ENCODE measurements at regions not wholly inside any gene's neighbourhood (a gene's known extent, or its start where the extent isn't known, plus 50 kb on each side); places are given as distances from the start of the nearest gene placed in this dataset.

GRCh38 chr6:151671195-151671594 lies 136.3 kb upstream of the ESR1 start:
- H3K27me3 ChIP-seq: no peaks in the 10 kb centered on the region
- 80 to 84% methylated on average over 4 to 5 of the region's 5 CpGs for WGBS, 2 donors (ENCODE audit: low coverage in 1 of 2)
- H3K4me1 ChIP-seq: no peaks in the 10 kb centered on the region
- H3K4me3 ChIP-seq: no peak overlapping the region
- H3K27ac ChIP-seq: no peak overlapping the region
- H3K9me3 ChIP-seq: no peaks in the 10 kb centered on the region
- TF ChIP-seq EP300 (IDR thresholded peaks at IDR 0.05) (no peak), CTCF (IDR thresholded peaks at IDR 0.05) (no peak), POLR2AphosphoS5 (IDR thresholded peaks at IDR 0.05) (no peak), POLR2A (IDR thresholded peaks at IDR 0.05) (no peak)
- ATAC-seq: no peak
- no peaks in the 10 kb centered on the region for H3K36me3 ChIP-seq

GRCh38 chr6:151674578-151674977 lies 132.9 kb upstream of the ESR1 start:
- TF ChIP-seq POLR2AphosphoS5 (IDR thresholded peaks at IDR 0.05) (no peak), POLR2A (IDR thresholded peaks at IDR 0.05) (no peak), CTCF (IDR thresholded peaks at IDR 0.05) (no peak), EP300 (IDR thresholded peaks at IDR 0.05) (no peak)
- no peaks in the 10 kb centered on the region for H3K4me1 ChIP-seq
- no peaks in the 10 kb centered on the region for H3K36me3 ChIP-seq
- no peak overlapping the region for H3K27ac ChIP-seq
- ATAC-seq: no peak
- H3K9me3 ChIP-seq: no peaks in the 10 kb centered on the region
- WGBS, 2 donors (ENCODE audit: low coverage in 1 of 2): 77 to 94% methylated on average over 3 of the region's 3 CpGs
- no peak overlapping the region for H3K4me3 ChIP-seq
- H3K27me3 ChIP-seq: no peaks in the 10 kb centered on the region

GRCh38 chr6:151675746-151676459 lies 131.6 kb upstream of the ESR1 start:
- no peak for ATAC-seq
- peaks cover 0 to 2% (median under 1%) of the 10 kb centered on the region in 3 donors for H3K4me1 ChIP-seq
- no peak overlapping the region for H3K4me3 ChIP-seq
- no peak overlapping the region for H3K27ac ChIP-seq
- no peaks in the 10 kb centered on the region for H3K36me3 ChIP-seq
- 37 to 47% methylated on average over 8 of the region's 8 CpGs for WGBS, 2 donors (ENCODE audit: low coverage in 1 of 2)
- no peaks in the 10 kb centered on the region for H3K9me3 ChIP-seq
- peaks cover 3% of the 10 kb centered on the region for H3K27me3 ChIP-seq
- TF ChIP-seq POLR2A (IDR thresholded peaks at IDR 0.05): no peak
- TF ChIP-seq EP300 (IDR thresholded peaks at IDR 0.05): no peak
- TF ChIP-seq POLR2AphosphoS5 (IDR thresholded peaks at IDR 0.05): no peak
- peak; percentile 29 to 58 (median 40) for TF ChIP-seq CTCF (IDR thresholded peaks at IDR 0.05)

GRCh38 chr6:151676460-151676945 lies 131.0 kb upstream of the ESR1 start:
- Histone ChIP-seq H3K36me3 (no peaks in the 10 kb centered on the region), H3K4me3 (no peak overlapping the region), H3K9me3 (no peaks in the 10 kb centered on the region), H3K4me1 (peaks cover 0 to 6% (median 4%) of the 10 kb centered on the region in 3 donors), H3K27ac (no peak overlapping the region), H3K27me3 (peaks cover 9% of the 10 kb centered on the region)
- no peak for ATAC-seq
- TF ChIP-seq POLR2A (IDR thresholded peaks at IDR 0.05) (no peak), POLR2AphosphoS5 (IDR thresholded peaks at IDR 0.05) (no peak), CTCF (IDR thresholded peaks at IDR 0.05) (no peak), EP300 (IDR thresholded peaks at IDR 0.05) (no peak)
- 58 to 64% methylated on average over 5 to 7 of the region's 7 CpGs for WGBS, 2 donors (ENCODE audit: low coverage in 1 of 2)

DNA sequence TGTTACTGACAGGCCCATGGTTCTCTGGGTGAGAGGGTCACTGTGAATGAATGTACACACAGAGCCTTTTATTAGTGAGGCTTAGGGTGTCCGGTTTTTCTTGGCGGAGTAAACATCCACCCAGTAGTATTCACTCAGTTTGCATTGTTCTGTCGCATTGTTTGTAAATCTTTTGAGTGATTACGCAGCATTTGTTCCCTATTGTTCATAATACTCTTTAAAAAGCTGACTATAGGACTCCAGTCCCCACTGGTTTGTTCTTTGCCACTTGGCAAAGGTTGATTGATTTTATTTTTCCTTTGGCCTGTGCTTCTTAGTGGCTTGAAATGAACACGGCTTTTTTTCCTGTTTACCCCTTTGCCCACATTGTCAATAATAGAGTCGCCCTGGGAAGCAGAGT lies 130.1 kb upstream of the ESR1 start:
- 67 to 75% methylated on average over 6 of the region's 6 CpGs for WGBS, 2 donors (ENCODE audit: low coverage in 1 of 2)
- Histone ChIP-seq H3K36me3 (no peaks in the 10 kb centered on the region), H3K4me1 (peaks cover 0 to 12% (median 4%) of the 10 kb centered on the region in 3 donors), H3K27ac (no peak overlapping the region), H3K27me3 (peaks cover 13% of the 10 kb centered on the region), H3K9me3 (no peaks in the 10 kb centered on the region), H3K4me3 (no peak overlapping the region)
- TF ChIP-seq POLR2A (IDR thresholded peaks at IDR 0.05): no peak
- no peak for ATAC-seq
